ENCODE measurements at regions not wholly inside any gene's neighbourhood (a gene's known extent, or its start where the extent isn't known, plus 50 kb on each side); places are given as distances from the start of the nearest gene placed in this dataset. TPM values are rescaled to one million over a fixed set of nuclear protein-coding genes. Genes with fewer than 3 reads are reported as not detected.

GRCh38 chr7:96928965-96929364, 76.4 kb upstream of the DLX6 start:
- no peak overlapping the region for H3K4me2 ChIP-seq (ENCODE audit: low read length)
- no peaks in the 10 kb centered on the region for H3K36me3 ChIP-seq (ENCODE audit: insufficient read depth, low read length)
- peaks cover 4% of the 10 kb centered on the region for H3K27me3 ChIP-seq (ENCODE audit: control insufficient read depth, insufficient read depth, low read length)
- H3K9ac ChIP-seq (ENCODE audit: low read depth, low read length), result no peak overlapping the region
- H3K4me3 ChIP-seq (ENCODE audit: low read length), result no peak overlapping the region
- H3K9me3 ChIP-seq (replicated peaks; ENCODE audit: low read length), result no peaks in the 10 kb centered on the region
- H3K4me1 ChIP-seq (ENCODE audit: control insufficient read depth, insufficient read depth, low read length), result no peaks in the 10 kb centered on the region

- Histone ChIP-seq H3K4me2 (ENCODE audit: low read length) (no peak overlapping the region), H3K27me3 (ENCODE audit: control insufficient read depth, insufficient read depth, low read length) (peaks cover 4% of the 10 kb centered on the region), H3K36me3 (ENCODE audit: insufficient read depth, low read length) (no peaks in the 10 kb centered on the region), H3K9me3 (replicated peaks; ENCODE audit: low read length) (no peaks in the 10 kb centered on the region), H3K4me3 (ENCODE audit: low read length) (no peak overlapping the region), H3K4me1 (ENCODE audit: control insufficient read depth, insufficient read depth, low read length) (no peaks in the 10 kb centered on the region), H3K9ac (ENCODE audit: low read depth, low read length) (no peak overlapping the region)
Measured at GRCh38 chr7:96931891-96932290, 73.5 kb upstream of the DLX6 start.

GRCh38 chr7:96933067-96933645, 72.2 kb upstream of the DLX6 start:
- Histone ChIP-seq H3K4me2 (ENCODE audit: low read length) (no peak overlapping the region), H3K4me3 (ENCODE audit: low read length) (no peak overlapping the region), H3K9me3 (replicated peaks; ENCODE audit: low read length) (no peaks in the 10 kb centered on the region), H3K27me3 (ENCODE audit: control insufficient read depth, insufficient read depth, low read length) (peaks cover 8% of the 10 kb centered on the region), H3K4me1 (ENCODE audit: control insufficient read depth, insufficient read depth, low read length) (no peaks in the 10 kb centered on the region), H3K9ac (ENCODE audit: low read depth, low read length) (no peak overlapping the region), H3K36me3 (ENCODE audit: insufficient read depth, low read length) (no peaks in the 10 kb centered on the region)

- no peak overlapping the region for H3K4me3 ChIP-seq (ENCODE audit: low read length)
- no peaks in the 10 kb centered on the region for H3K36me3 ChIP-seq (ENCODE audit: insufficient read depth, low read length)
- H3K27me3 ChIP-seq (ENCODE audit: control insufficient read depth, insufficient read depth, low read length), result peaks cover 11% of the 10 kb centered on the region
- H3K9me3 ChIP-seq (replicated peaks; ENCODE audit: low read length), result no peaks in the 10 kb centered on the region
- no peaks in the 10 kb centered on the region for H3K4me1 ChIP-seq (ENCODE audit: control insufficient read depth, insufficient read depth, low read length)
- no peak overlapping the region for H3K9ac ChIP-seq (ENCODE audit: low read depth, low read length)
- no peak overlapping the region for H3K4me2 ChIP-seq (ENCODE audit: low read length)
Measured at GRCh38 chr7:96936621-96937020, 68.7 kb upstream of the DLX6 start.

GRCh38 chr7:96942112-96942511, 63.2 kb upstream of the DLX6 start:
- Histone ChIP-seq H3K4me2 (ENCODE audit: low read length) (no peak overlapping the region), H3K27me3 (ENCODE audit: control insufficient read depth, insufficient read depth, low read length) (peaks cover 12% of the 10 kb centered on the region), H3K4me1 (ENCODE audit: control insufficient read depth, insufficient read depth, low read length) (no peaks in the 10 kb centered on the region), H3K4me3 (ENCODE audit: low read length) (no peak overlapping the region), H3K36me3 (ENCODE audit: insufficient read depth, low read length) (no peaks in the 10 kb centered on the region), H3K9ac (ENCODE audit: low read depth, low read length) (no peak overlapping the region), H3K9me3 (replicated peaks; ENCODE audit: low read length) (no peaks in the 10 kb centered on the region)

- no peaks in the 10 kb centered on the region for H3K27me3 ChIP-seq (ENCODE audit: control insufficient read depth, insufficient read depth, low read length)
- H3K36me3 ChIP-seq (ENCODE audit: insufficient read depth, low read length), result no peaks in the 10 kb centered on the region
- H3K4me1 ChIP-seq (ENCODE audit: control insufficient read depth, insufficient read depth, low read length), result peaks cover 21% of the 10 kb centered on the region
- peak overlapping the region; percentile 29 for H3K4me2 ChIP-seq (ENCODE audit: low read length)
- H3K4me3 ChIP-seq (ENCODE audit: low read length), result no peak overlapping the region
- H3K9ac ChIP-seq (ENCODE audit: low read depth, low read length), result no peak overlapping the region
- no peaks in the 10 kb centered on the region for H3K9me3 ChIP-seq (replicated peaks; ENCODE audit: low read length)
Measured at GRCh38 chr7:96949766-96950165, 55.6 kb upstream of the DLX6 start.

- Histone ChIP-seq H3K4me2 (ENCODE audit: low read length) (no peak overlapping the region), H3K4me1 (ENCODE audit: control insufficient read depth, insufficient read depth, low read length) (peaks cover 21% of the 10 kb centered on the region), H3K27me3 (ENCODE audit: control insufficient read depth, insufficient read depth, low read length) (no peaks in the 10 kb centered on the region), H3K9ac (ENCODE audit: low read depth, low read length) (no peak overlapping the region), H3K9me3 (replicated peaks; ENCODE audit: low read length) (no peaks in the 10 kb centered on the region), H3K36me3 (ENCODE audit: insufficient read depth, low read length) (no peaks in the 10 kb centered on the region), H3K4me3 (ENCODE audit: low read length) (no peak overlapping the region)
Measured at GRCh38 chr7:96952974-96953391, 52.4 kb upstream of the DLX6 start.

GRCh38 chr7:96953676-96954513, 51.5 kb upstream of the DLX6 start:
- Histone ChIP-seq H3K36me3 (ENCODE audit: insufficient read depth, low read length) (no peaks in the 10 kb centered on the region), H3K4me1 (ENCODE audit: control insufficient read depth, insufficient read depth, low read length) (peaks cover 21% of the 10 kb centered on the region), H3K9ac (ENCODE audit: low read depth, low read length) (no peak overlapping the region), H3K4me2 (ENCODE audit: low read length) (no peak overlapping the region), H3K4me3 (ENCODE audit: low read length) (no peak overlapping the region), H3K27me3 (ENCODE audit: control insufficient read depth, insufficient read depth, low read length) (no peaks in the 10 kb centered on the region), H3K9me3 (replicated peaks; ENCODE audit: low read length) (no peaks in the 10 kb centered on the region)

Small RNA genes lying in the stretch of these regions (small RNA-seq; reads per million reads assigned to genes)
- not detected for gene RN7SL252P

All from skeletal muscle satellite cell (primary cell).